GM18517 (cell line): ENCODE measurements at regions not wholly inside any gene's neighbourhood (a gene's known extent, or its start where the extent isn't known, plus 50 kb on each side); places are given as distances from the start of the nearest gene placed in this dataset.

Experiments used
- ATAC-seq: cut with Tn5 transposase; IDR thresholded peaks from one replicate; pipeline ENCODE4 v1.9.1; 2021; ENCODE audit warnings: mild to moderate bottlenecking, moderate library complexity; ENCODE audit not compliant: unreplicated experiment

- no peak for ATAC-seq
Observed at GRCh38 chr3:8189051-8189450, 312.6 kb upstream of the LMCD1 start.

- no peak for ATAC-seq
Observed at GRCh38 chr3:8191406-8191805, 310.2 kb upstream of the LMCD1 start.

- ATAC-seq: no peak
Observed at GRCh38 chr3:8197384-8197783, 304.2 kb upstream of the LMCD1 start.

GRCh38 chr3:8198605-8199004 lies 303.0 kb upstream of the LMCD1 start:
- no peak for ATAC-seq

GRCh38 chr3:8200996-8201395 lies 300.6 kb upstream of the LMCD1 start:
- ATAC-seq: no peak

GRCh38 chr3:8201886-8202285 lies 299.7 kb upstream of the LMCD1 start:
- no peak for ATAC-seq

GRCh38 chr3:8204331-8204730 lies 297.3 kb upstream of the LMCD1 start:
- no peak for ATAC-seq

- no peak for ATAC-seq
Observed at GRCh38 chr3:8204853-8205650, 296.6 kb upstream of the LMCD1 start.

- ATAC-seq: no peak
Observed at GRCh38 chr3:8205881-8206280, 295.7 kb upstream of the LMCD1 start.

- ATAC-seq: no peak
Observed at GRCh38 chr3:8206971-8207617, 294.5 kb upstream of the LMCD1 start.

GRCh38 chr3:8210882-8211341 lies 290.7 kb upstream of the LMCD1 start:
- ATAC-seq: no peak

- no peak for ATAC-seq
Observed at GRCh38 chr3:8212794-8213193, 288.8 kb upstream of the LMCD1 start.

GRCh38 chr3:8213286-8213685 lies 288.3 kb upstream of the LMCD1 start:
- ATAC-seq: no peak

GRCh38 chr3:8215821-8216220 lies 285.8 kb upstream of the LMCD1 start:
- ATAC-seq: no peak

GRCh38 chr3:8218353-8218940 lies 283.2 kb upstream of the LMCD1 start:
- ATAC-seq: no peak

- ATAC-seq: no peak
Observed at GRCh38 chr3:8220291-8220690, 281.3 kb upstream of the LMCD1 start.

- ATAC-seq: no peak
Observed at GRCh38 chr3:8223766-8224165, 277.9 kb upstream of the LMCD1 start.

- ATAC-seq: no peak
Observed at GRCh38 chr3:8224941-8225340, 276.7 kb upstream of the LMCD1 start.

GRCh38 chr3:8233938-8234337 lies 267.7 kb upstream of the LMCD1 start:
- no peak for ATAC-seq

- ATAC-seq: no peak
Observed at GRCh38 chr3:8236264-8236663, 265.4 kb upstream of the LMCD1 start.

- no peak for ATAC-seq
Observed at GRCh38 chr3:8237893-8238292, 263.7 kb upstream of the LMCD1 start.

- no peak for ATAC-seq
Observed at GRCh38 chr3:8238432-8238831, 263.2 kb upstream of the LMCD1 start.
